OCI-LY7 (cell line): ENCODE measurements at regions not wholly inside any gene's neighbourhood (a gene's known extent, or its start where the extent isn't known, plus 50 kb on each side); places are given as distances from the start of the nearest gene placed in this dataset.

Experiments used
- CTCF ChIP-seq: fragments of 200-600 bp; sonication (generic); conservative IDR thresholded peaks from 2 replicates; pipeline ENCODE4 v1.5.1; 2014; ENCODE audit warnings: mild to moderate bottlenecking, antibody characterized with exemption, low read length, moderate library complexity, mixed read lengths
- EZH2phosphoT487 ChIP-seq: fragments of 200-600 bp; sonication (generic); IDR thresholded peaks from 2 replicates; pipeline ENCODE4 v1.6.1; 2018; ENCODE audit warnings: low read depth, borderline replicate concordance, mild to moderate bottlenecking, mixed run types, antibody characterized with exemption, low read length, moderate library complexity, mixed read lengths

- TF ChIP-seq CTCF (no peak), EZH2phosphoT487 (no peak)
Measured at GRCh38 chr4:179521952-179522351, 2079.7 kb upstream of the AGA start.
